Esophagus muscularis mucosa (tissue), 4 donors: ENCODE measurements at regions not wholly inside any gene's neighbourhood (a gene's known extent, or its start where the extent isn't known, plus 50 kb on each side); places are given as distances from the start of the nearest gene placed in this dataset.

Experiments
- DNase-seq: peaks from one replicate; pipeline ENCODE4 v3.0.0-alpha.2; 2017; ENCODE audit errors: extremely low spot score
- H3K27ac ChIP-seq, 4 donors: fragments of 200-600 bp; sonication (generic); replicated peaks in 1 of 4; 1 replicate in 3 of 4; 2 replicates in 1 of 4; pipeline ENCODE4 v1.5.1; 2016 to 2019; ENCODE audit warnings: mild to moderate bottlenecking in 1 of 4
- H3K27me3 ChIP-seq, 4 donors: fragments of 200-600 bp; sonication (generic); one replicate each; pipeline versions ENCODE4 v1.5.1 to v1.6.0; 2016 to 2019
- H3K36me3 ChIP-seq, 4 donors: fragments of 200-600 bp; sonication (generic); one replicate each; pipeline ENCODE4 v1.5.1; 2016 to 2019
- H3K4me1 ChIP-seq, 4 donors: fragments of 200-600 bp; sonication (generic); one replicate each; pipeline ENCODE4 v1.5.1; 2016 to 2019
- H3K4me3 ChIP-seq, 4 donors: fragments of 200-600 bp; sonication (generic); 1 replicate in 2 of 4; 2 replicates in 2 of 4; pipeline ENCODE4 v1.5.1; 2016 to 2019; ENCODE audit warnings: mild to moderate bottlenecking in 4 of 4, moderate library complexity in 1 of 4
- H3K9me3 ChIP-seq, 4 donors: fragments of 200-600 bp; sonication (generic); 1 replicate in 3 of 4; 2 replicates in 1 of 4; pipeline ENCODE4 v1.5.1; 2016 to 2019
- EP300 ChIP-seq: sonication (generic); formaldehyde crosslinking; IDR thresholded peaks from one replicate; pipeline ENCODE4 v1.6.1; 2017; ENCODE audit warnings: antibody characterized with exemption
- POLR2A ChIP-seq: fragments of 450-650 bp; IDR thresholded peaks from one replicate; pipeline ENCODE4 v1.6.1; 2017; ENCODE audit warnings: antibody characterized with exemption, moderate library complexity, mild to moderate bottlenecking, low read depth
- POLR2AphosphoS5 ChIP-seq, 2 donors: sonication (generic); formaldehyde crosslinking; IDR thresholded peaks; one replicate each; pipeline ENCODE4 v1.6.1; 2017; ENCODE audit warnings: antibody characterized with exemption in 2 of 2
- WGBS: methylation state at CpG from one replicate; pipeline ENCODE4 v1.1.5; 2018; 5-methylcytosine and 5-hydroxymethylcytosine counted together
- intact Hi-C: fragments of 100-400 bp; cut with DNase I; formaldehyde crosslinking; loops from one replicate; pipeline ENCODE4 v1.15.1; 2023
- TF ChIP-seq, protein P1 (sequence below), 3 experiments: fragments of 200-600 bp in 2 of 3; fragments of 450-650 bp in 1 of 3; sonication (generic) in 2 of 3; IDR thresholded peaks; one replicate each; pipeline ENCODE4 v1.5.1; 2017 to 2019; ENCODE audit warnings: antibody characterized with exemption in 3 of 3, mild to moderate bottlenecking in 2 of 3, moderate library complexity in 1 of 3

DNA sequence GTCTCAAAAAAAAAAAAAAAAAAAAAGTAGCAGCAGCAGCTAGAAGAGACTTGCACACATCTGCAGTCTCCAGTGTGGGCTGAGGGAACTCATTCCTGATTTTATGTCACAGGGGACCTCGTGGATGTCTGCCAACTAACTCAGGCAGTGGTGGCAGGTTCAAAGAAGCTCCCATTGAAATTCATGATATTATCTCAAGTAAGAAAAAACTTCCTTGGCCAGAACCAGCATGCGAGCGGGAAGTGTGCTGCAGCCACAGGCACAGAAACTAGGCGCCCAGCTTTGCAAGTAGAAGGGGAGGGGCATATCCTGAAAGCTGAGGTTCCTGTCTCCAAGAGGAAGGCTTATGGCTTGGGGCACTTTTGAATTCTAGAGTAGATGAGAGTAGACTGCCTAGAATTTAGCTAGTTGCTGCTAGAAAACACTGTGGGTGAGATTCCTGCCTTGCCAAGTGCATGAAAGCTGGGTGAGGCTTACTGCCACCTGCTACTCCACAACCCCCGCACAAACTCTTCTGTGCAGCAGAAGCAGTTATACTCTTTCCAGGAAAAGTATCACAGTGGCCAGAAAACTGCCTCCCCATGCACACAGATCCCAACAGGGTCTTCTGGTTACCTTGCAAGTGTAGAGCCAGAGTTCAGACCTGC lies 603.8 kb upstream of the CA10 start:
- DNase-seq, result no peak
- H3K27me3 ChIP-seq, result no peaks in the 10 kb centered on the region
- H3K36me3 ChIP-seq, result no peaks in the 10 kb centered on the region
- intact Hi-C loops, result no loop called here
- 55% methylated on average over 5 of the region's 5 CpGs for WGBS
- H3K4me3 ChIP-seq, result no peak overlapping the region
- H3K27ac ChIP-seq, result no peak overlapping the region
- H3K4me1 ChIP-seq, result peaks cover 0 to 8% (median 0%) of the 10 kb centered on the region in 4 donors
- peaks cover 0 to 8% (median 3%) of the 10 kb centered on the region in 4 donors for H3K9me3 ChIP-seq
- no peak for TF ChIP-seq POLR2A
- TF ChIP-seq, protein P1, sequence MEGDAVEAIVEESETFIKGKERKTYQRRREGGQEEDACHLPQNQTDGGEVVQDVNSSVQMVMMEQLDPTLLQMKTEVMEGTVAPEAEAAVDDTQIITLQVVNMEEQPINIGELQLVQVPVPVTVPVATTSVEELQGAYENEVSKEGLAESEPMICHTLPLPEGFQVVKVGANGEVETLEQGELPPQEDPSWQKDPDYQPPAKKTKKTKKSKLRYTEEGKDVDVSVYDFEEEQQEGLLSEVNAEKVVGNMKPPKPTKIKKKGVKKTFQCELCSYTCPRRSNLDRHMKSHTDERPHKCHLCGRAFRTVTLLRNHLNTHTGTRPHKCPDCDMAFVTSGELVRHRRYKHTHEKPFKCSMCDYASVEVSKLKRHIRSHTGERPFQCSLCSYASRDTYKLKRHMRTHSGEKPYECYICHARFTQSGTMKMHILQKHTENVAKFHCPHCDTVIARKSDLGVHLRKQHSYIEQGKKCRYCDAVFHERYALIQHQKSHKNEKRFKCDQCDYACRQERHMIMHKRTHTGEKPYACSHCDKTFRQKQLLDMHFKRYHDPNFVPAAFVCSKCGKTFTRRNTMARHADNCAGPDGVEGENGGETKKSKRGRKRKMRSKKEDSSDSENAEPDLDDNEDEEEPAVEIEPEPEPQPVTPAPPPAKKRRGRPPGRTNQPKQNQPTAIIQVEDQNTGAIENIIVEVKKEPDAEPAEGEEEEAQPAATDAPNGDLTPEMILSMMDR (IDR thresholded peaks at IDR 0.05), result no peak
- TF ChIP-seq EP300, result no peak
- TF ChIP-seq POLR2AphosphoS5 (IDR thresholded peaks at IDR 0.05), result no peak

DNA sequence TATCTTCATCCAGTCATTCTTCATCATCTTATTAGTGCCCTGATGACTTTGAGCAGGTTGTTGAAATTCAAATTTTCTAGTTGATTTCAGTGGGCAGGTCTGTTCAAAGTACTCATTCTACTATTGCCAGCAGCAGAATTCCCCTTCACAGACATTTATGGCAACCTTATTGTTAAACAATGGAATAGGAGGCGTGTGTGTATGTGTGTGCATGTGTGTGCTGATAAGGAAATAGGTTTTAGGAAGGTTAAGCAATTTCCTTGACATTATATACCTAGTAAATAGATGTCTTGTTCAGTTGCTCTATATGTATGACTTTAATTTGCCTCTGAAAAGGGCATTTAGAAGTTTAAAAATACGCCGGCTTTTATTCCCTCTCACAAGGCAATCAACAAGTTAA lies 601.4 kb upstream of the CA10 start:
- DNase-seq, result no peak
- H3K27me3 ChIP-seq, result no peaks in the 10 kb centered on the region
- H3K9me3 ChIP-seq, result no peaks in the 10 kb centered on the region
- TF ChIP-seq POLR2A, result no peak
- TF ChIP-seq, protein P1 (IDR thresholded peaks at IDR 0.05), result no peak
- TF ChIP-seq EP300, result no peak
- TF ChIP-seq POLR2AphosphoS5 (IDR thresholded peaks at IDR 0.05), result no peak
- no peak overlapping the region for H3K4me3 ChIP-seq
- H3K27ac ChIP-seq, result no peak overlapping the region
- H3K36me3 ChIP-seq, result no peaks in the 10 kb centered on the region
- WGBS, result 81% methylated on average over 3 of the region's 3 CpGs
- intact Hi-C loops, result no loop called here
- peaks cover 0 to 8% (median 0%) of the 10 kb centered on the region in 4 donors for H3K4me1 ChIP-seq

DNA sequence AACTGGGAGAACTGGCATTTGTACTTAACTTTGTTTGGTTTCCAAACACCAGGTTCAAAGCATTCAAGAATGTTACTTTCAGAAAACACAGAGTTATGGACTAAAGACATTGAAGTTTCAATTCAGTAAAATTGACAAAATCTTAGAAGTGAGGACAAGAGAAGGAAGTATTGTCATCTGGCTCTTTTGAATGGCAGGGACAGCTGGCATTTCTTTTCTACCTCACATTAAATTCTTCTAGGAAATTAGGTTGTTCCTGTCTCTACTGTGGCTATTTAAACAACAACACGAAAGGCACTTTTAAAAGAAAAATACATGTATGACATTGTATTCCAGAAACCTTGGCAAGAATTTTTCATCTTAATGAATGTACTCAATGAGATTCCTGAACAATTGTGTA lies 600.0 kb upstream of the CA10 start:
- Histone ChIP-seq H3K27ac (no peak overlapping the region), H3K27me3 (no peaks in the 10 kb centered on the region), H3K36me3 (no peaks in the 10 kb centered on the region), H3K4me3 (no peak overlapping the region), H3K9me3 (no peaks in the 10 kb centered on the region), H3K4me1 (peaks cover 0 to 8% (median 0%) of the 10 kb centered on the region in 4 donors)
- intact Hi-C loops, result no loop called here
- WGBS, result 56% methylated on average over 1 of the region's 1 CpG
- no peak for DNase-seq
- TF ChIP-seq, protein P1 (IDR thresholded peaks at IDR 0.05), result no peak
- TF ChIP-seq POLR2A, result no peak
- TF ChIP-seq EP300, result no peak
- TF ChIP-seq POLR2AphosphoS5 (IDR thresholded peaks at IDR 0.05), result no peak

DNA sequence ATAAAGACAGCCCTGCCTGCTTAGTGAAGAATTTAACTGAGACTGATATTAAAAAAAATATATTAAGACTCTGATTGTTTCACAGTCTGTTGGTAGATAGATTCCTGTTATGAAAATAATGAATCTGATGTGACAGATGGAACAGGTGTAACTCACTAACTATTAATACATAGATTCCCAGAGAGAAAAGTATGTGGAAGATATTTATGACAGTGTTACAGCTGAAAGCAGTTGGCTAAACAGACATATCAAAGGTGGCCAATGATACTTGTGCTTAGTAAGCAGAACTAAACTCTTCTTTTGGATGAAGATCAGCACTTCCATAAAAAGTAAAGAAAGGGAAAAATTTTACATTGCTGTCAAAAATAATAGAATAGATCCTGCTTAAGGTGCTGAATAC lies 598.2 kb upstream of the CA10 start:
- H3K36me3 ChIP-seq, result no peaks in the 10 kb centered on the region
- no peaks in the 10 kb centered on the region for H3K9me3 ChIP-seq
- no peak for DNase-seq
- no peak overlapping the region for H3K27ac ChIP-seq
- no peak overlapping the region for H3K4me3 ChIP-seq
- TF ChIP-seq POLR2A (no peak), POLR2AphosphoS5 (IDR thresholded peaks at IDR 0.05) (no peak), EP300 (no peak)
- TF ChIP-seq, protein P1 (IDR thresholded peaks at IDR 0.05), result no peak
- intact Hi-C loops, result no loop called here
- no peaks in the 10 kb centered on the region for H3K27me3 ChIP-seq
- H3K4me1 ChIP-seq, result peaks cover 0 to 8% (median 0%) of the 10 kb centered on the region in 4 donors

DNA sequence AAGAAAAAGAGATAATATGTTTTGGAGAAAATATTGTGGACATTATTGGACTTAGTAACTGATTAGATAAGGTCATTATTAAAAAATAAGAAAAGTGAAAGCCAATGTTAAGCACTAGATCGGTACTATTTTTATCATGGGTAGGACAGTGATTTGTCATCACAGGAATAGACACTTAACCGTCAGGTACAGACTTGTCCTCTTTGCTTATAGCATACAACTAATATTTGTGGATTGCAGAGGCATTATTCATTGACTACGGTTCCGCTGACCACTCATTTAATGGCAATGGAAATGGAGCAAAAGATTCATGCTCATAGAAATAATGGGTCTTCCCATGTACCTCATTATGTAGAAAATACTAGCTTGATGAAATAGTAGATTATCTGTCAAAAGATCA lies 596.3 kb upstream of the CA10 start:
- Histone ChIP-seq H3K27me3 (no peaks in the 10 kb centered on the region), H3K36me3 (no peaks in the 10 kb centered on the region), H3K4me3 (no peak overlapping the region), H3K27ac (no peak overlapping the region), H3K9me3 (no peaks in the 10 kb centered on the region), H3K4me1 (peaks cover 0 to 8% (median 0%) of the 10 kb centered on the region in 4 donors)
- intact Hi-C loops, result no loop called here
- TF ChIP-seq, protein P1 (IDR thresholded peaks at IDR 0.05), result no peak
- TF ChIP-seq POLR2A (no peak), EP300 (no peak), POLR2AphosphoS5 (IDR thresholded peaks at IDR 0.05) (no peak)
- 92% methylated on average over 4 of the region's 4 CpGs for WGBS
- no peak for DNase-seq
